SU-DHL-6 (cell line): ENCODE measurements at regions not wholly inside any gene's neighbourhood (a gene's known extent, or its start where the extent isn't known, plus 50 kb on each side); places are given as distances from the start of the nearest gene placed in this dataset.

Experiments
- H2AFZ ChIP-seq: fragments of 200-600 bp; sonication (generic); 2 replicates; pipeline ENCODE4 v1.6.1; 2014; ENCODE audit warnings: low read depth, mild to moderate bottlenecking, moderate library complexity, mixed read lengths, antibody characterized with exemption, low read length; ENCODE audit not compliant: severe bottlenecking
- H3F3A ChIP-seq: fragments of 200-600 bp; shearing (Covaris generic); 2 replicates; pipeline ENCODE4 v1.6.0; 2016; ENCODE audit warnings: antibody characterized with exemption, mild to moderate bottlenecking; ENCODE audit not compliant: insufficient read depth
- H3K27ac ChIP-seq: fragments of 200-600 bp; sonication (generic); 2 replicates; pipeline ENCODE4 v1.5.1; 2016; ENCODE audit warnings: low read depth, mild to moderate bottlenecking, low read length, moderate library complexity, mixed read lengths
- H3K27me3 ChIP-seq: fragments of 200-600 bp; sonication (generic), shearing (Covaris generic); 2 replicates; pipeline ENCODE4 v1.6.0; 2014; ENCODE audit warnings: mild to moderate bottlenecking, low read length
- H3K36me3 ChIP-seq: fragments of 200-600 bp; sonication (generic); 2 replicates; pipeline ENCODE4 v1.6.1; 2014; ENCODE audit warnings: mild to moderate bottlenecking, low read length, mixed read lengths
- H3K4me2 ChIP-seq: fragments of 300-600, 200-600 bp; shearing (Covaris generic), sonication (generic); 2 replicates; pipeline ENCODE4 v1.6.0; 2014; ENCODE audit warnings: low read length, low read depth, mild to moderate bottlenecking; ENCODE audit not compliant: poor library complexity, severe bottlenecking
- H3K4me3 ChIP-seq: fragments of 200-600 bp; sonication (generic); 2 replicates; pipeline ENCODE4 v1.5.1; 2014; ENCODE audit warnings: antibody characterized with exemption, low read length, mild to moderate bottlenecking, mixed read lengths; ENCODE audit not compliant: insufficient read depth, poor library complexity, severe bottlenecking
- H3K79me2 ChIP-seq: fragments of 200-600 bp; sonication (generic); 2 replicates; pipeline ENCODE4 v1.6.1; 2014; ENCODE audit warnings: mild to moderate bottlenecking, low read length, moderate library complexity; ENCODE audit not compliant: insufficient read depth
- H3K9ac ChIP-seq: fragments of 200-600 bp; sonication (generic); 2 replicates; pipeline ENCODE4 v1.7.0; 2014; ENCODE audit warnings: mild to moderate bottlenecking, low read length
- H3K9me2 ChIP-seq: fragments of 200-600 bp; sonication (generic); replicated peaks from 2 replicates; pipeline ENCODE4 v1.6.1; 2014; ENCODE audit warnings: low read length; ENCODE audit not compliant: insufficient read depth
- H3K9me3 ChIP-seq: fragments of 200-600 bp; sonication (generic); 2 replicates; pipeline ENCODE4 v1.6.1; 2014; ENCODE audit warnings: low read length, mixed read lengths; ENCODE audit not compliant: insufficient read depth
- H4K20me1 ChIP-seq: fragments of 200-600 bp; sonication (generic); 2 replicates; pipeline ENCODE4 v1.6.1; 2014; ENCODE audit warnings: low read depth, mild to moderate bottlenecking, antibody characterized with exemption, low read length, moderate library complexity, mixed read lengths
- EZH2phosphoT487 ChIP-seq: fragments of 200-600 bp; sonication (generic), shearing (Covaris generic); conservative IDR thresholded peaks from 2 replicates; pipeline ENCODE4 v1.6.1; 2018; ENCODE audit warnings: mild to moderate bottlenecking, antibody characterized with exemption, low read length, moderate library complexity, mixed read lengths
- TF ChIP-seq, protein P1 (sequence below): fragments of 200-600 bp; sonication (generic); IDR thresholded peaks from one replicate; pipeline ENCODE4 v1.5.1; 2017; ENCODE audit warnings: antibody characterized with exemption, mild to moderate bottlenecking, low read length, moderate library complexity; ENCODE audit not compliant: insufficient read depth, poor library complexity, severe bottlenecking

DNA sequence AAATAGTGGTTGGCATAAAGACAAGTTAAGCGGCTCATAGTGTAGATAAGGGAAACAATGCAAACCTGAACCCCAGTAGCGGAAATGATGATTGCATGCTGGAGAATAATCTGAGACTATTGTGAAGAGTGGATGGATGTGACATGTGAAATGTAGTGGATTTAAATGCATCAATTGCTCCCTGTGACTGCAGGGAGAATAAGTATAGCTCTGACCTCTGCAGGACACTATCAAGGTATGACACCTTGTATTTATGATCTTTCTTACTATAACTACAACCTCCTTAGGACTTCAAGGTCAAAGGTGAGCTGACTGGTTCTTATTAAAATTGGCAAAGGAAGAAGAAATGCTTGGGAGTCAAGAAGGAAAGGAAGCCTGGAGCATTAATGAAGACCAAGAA lies 285.6 kb downstream of the GRIN2B start:
- TF ChIP-seq, protein P1, sequence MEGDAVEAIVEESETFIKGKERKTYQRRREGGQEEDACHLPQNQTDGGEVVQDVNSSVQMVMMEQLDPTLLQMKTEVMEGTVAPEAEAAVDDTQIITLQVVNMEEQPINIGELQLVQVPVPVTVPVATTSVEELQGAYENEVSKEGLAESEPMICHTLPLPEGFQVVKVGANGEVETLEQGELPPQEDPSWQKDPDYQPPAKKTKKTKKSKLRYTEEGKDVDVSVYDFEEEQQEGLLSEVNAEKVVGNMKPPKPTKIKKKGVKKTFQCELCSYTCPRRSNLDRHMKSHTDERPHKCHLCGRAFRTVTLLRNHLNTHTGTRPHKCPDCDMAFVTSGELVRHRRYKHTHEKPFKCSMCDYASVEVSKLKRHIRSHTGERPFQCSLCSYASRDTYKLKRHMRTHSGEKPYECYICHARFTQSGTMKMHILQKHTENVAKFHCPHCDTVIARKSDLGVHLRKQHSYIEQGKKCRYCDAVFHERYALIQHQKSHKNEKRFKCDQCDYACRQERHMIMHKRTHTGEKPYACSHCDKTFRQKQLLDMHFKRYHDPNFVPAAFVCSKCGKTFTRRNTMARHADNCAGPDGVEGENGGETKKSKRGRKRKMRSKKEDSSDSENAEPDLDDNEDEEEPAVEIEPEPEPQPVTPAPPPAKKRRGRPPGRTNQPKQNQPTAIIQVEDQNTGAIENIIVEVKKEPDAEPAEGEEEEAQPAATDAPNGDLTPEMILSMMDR: no peak
- no peak for TF ChIP-seq EZH2phosphoT487
- no peaks in the 10 kb centered on the region for H4K20me1 ChIP-seq
- no peak overlapping the region for H3K4me2 ChIP-seq
- no peaks in the 10 kb centered on the region for H3K9me2 ChIP-seq
- H3K9me3 ChIP-seq: no peaks in the 10 kb centered on the region
- no peak overlapping the region for H3K27ac ChIP-seq
- H2AFZ ChIP-seq: no peak overlapping the region
- H3K9ac ChIP-seq: no peak overlapping the region
- no peaks in the 10 kb centered on the region for H3K36me3 ChIP-seq
- H3K4me3 ChIP-seq: no peak overlapping the region
- no peaks in the 10 kb centered on the region for H3F3A ChIP-seq
- H3K27me3 ChIP-seq: no peaks in the 10 kb centered on the region
- H3K79me2 ChIP-seq: no peaks in the 10 kb centered on the region

DNA sequence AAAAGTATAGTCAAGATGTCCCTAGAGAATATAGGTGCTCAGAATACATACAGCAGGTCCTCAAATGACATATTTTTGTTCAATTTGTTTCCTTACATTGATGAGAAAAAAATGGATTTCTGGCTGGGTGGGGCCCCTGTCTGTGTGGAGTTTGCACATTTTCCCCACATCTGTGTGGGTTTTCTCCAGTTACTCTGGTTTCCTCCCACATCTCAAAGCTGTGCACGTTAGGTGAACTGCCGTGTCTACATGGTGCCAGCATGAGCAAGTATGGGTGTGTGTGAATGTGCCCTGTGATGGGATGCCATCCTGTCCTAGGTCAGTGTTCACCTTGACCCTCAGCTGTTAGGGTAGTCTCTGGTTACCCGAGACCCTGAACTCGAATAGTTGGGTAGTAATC lies 289.1 kb downstream of the GRIN2B start:
- TF ChIP-seq, protein P1: no peak
- TF ChIP-seq EZH2phosphoT487: no peak
- Histone ChIP-seq H2AFZ (no peak overlapping the region), H3K36me3 (no peaks in the 10 kb centered on the region), H3F3A (no peaks in the 10 kb centered on the region), H4K20me1 (no peaks in the 10 kb centered on the region), H3K27ac (no peak overlapping the region), H3K79me2 (no peaks in the 10 kb centered on the region), H3K9me3 (no peaks in the 10 kb centered on the region), H3K4me3 (no peak overlapping the region), H3K9me2 (no peaks in the 10 kb centered on the region), H3K27me3 (no peaks in the 10 kb centered on the region), H3K4me2 (no peak overlapping the region), H3K9ac (no peak overlapping the region)

DNA sequence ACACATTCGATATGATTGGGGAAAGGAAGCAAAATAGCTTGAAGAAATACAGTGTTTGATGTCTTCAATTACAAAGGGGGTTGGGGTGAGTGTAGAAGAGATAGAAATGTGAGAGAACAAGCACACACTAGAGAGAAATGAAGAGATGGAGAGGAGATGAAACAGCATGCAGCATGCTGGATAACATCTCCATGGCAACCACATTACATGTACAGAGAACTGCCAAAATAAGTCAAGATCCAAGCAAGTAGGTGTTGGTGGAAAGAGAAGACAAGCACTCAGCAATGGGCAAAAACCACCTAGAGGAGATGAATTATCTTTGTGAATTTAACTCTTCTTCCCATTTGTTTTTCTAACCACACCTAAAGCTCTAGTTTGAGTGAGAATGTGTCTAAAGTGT lies 289.8 kb downstream of the GRIN2B start:
- H2AFZ ChIP-seq: no peak overlapping the region
- no peak overlapping the region for H3K27ac ChIP-seq
- H3K79me2 ChIP-seq: no peaks in the 10 kb centered on the region
- no peaks in the 10 kb centered on the region for H3F3A ChIP-seq
- H3K4me3 ChIP-seq: no peak overlapping the region
- H3K9ac ChIP-seq: no peak overlapping the region
- no peaks in the 10 kb centered on the region for H3K27me3 ChIP-seq
- H3K9me3 ChIP-seq: no peaks in the 10 kb centered on the region
- no peak overlapping the region for H3K4me2 ChIP-seq
- no peaks in the 10 kb centered on the region for H3K9me2 ChIP-seq
- H3K36me3 ChIP-seq: no peaks in the 10 kb centered on the region
- TF ChIP-seq, protein P1: no peak
- TF ChIP-seq EZH2phosphoT487: no peak
- H4K20me1 ChIP-seq: no peaks in the 10 kb centered on the region
